ENCODE measurements at regions not wholly inside any gene's neighbourhood (a gene's known extent, or its start where the extent isn't known, plus 50 kb on each side); places are given as distances from the start of the nearest gene placed in this dataset.

DNA sequence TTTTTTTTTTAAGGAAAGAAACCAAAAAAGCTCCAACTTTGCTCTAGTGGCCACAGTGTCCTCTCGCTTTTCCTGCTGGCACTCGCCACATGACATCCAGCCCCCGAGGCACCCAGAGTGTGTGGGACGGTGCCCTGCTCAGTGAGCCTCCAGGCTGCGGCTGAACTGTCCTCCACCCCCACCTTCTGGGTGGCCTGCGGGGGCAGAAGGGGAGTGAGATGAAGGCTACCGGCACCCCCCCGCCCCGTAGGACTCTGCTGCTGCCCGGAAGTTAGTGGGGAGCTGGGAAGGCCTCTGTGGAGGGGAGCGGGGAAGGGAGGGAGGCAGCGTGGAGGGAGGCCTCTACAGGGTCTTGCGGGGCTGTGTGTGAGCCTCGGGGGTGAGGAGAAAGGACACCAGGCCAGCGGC, 264.4 kb downstream of the CTTN start:
- TF ChIP-seq, protein P1, sequence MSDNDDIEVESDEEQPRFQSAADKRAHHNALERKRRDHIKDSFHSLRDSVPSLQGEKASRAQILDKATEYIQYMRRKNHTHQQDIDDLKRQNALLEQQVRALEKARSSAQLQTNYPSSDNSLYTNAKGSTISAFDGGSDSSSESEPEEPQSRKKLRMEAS (IDR thresholded peaks at IDR 0.05), result no peak
- TF ChIP-seq EZH2 (IDR thresholded peaks at IDR 0.05) (no peak), ZFX (IDR thresholded peaks at IDR 0.05) (no peak)
